D341Med (cell line): ENCODE measurements at regions not wholly inside any gene's neighbourhood (a gene's known extent, or its start where the extent isn't known, plus 50 kb on each side); places are given as distances from the start of the nearest gene placed in this dataset.
A peak's percentile ranks its signal among the peaks of the same experiment; 100 is the strongest.

Experiments used
- DNase-seq: peaks from one replicate; pipeline ENCODE4 v3.0.0; 2012; ENCODE audit warnings: low spot score

DNA sequence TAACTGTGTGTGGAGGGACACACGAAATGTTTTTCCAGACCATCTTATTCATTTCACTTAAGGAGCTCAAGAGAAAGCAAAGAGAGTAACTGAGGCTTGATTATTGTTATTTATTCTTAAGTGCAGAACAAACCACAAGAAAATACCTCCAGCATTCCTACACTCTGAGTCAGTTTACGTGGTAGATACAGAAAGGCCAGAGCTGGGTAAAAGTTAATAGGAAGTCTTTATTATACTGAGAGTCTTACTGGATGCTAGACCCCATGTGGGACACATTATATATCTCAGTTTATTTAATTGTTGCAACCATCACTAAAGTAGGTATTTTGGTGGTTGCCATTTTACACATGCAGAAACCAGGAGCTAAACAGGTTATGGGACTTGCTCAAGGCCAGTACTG is 261.4 kb upstream of the POU2AF2 start:
- DNase-seq = no peak

DNA sequence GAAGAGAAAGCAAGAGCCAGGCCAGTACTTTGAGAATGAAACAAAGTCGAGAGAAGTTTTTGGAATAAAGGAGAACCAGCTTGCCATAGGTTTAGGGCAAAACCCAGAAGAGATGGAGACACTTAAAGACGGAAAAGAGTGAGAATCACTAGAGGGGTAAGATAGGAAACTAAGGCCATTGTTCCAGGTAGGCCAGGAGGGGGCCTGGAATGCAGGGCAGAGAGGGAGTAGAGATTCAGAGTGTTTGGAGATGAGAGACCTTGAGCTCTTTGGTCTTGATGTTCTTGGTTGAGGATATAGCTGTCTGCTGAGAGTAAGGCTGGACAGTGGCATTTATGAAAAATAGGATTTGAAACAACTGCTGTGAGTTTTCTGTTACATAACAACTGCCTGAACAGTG is 263.3 kb upstream of the POU2AF2 start:
- DNase-seq = no peak

DNA sequence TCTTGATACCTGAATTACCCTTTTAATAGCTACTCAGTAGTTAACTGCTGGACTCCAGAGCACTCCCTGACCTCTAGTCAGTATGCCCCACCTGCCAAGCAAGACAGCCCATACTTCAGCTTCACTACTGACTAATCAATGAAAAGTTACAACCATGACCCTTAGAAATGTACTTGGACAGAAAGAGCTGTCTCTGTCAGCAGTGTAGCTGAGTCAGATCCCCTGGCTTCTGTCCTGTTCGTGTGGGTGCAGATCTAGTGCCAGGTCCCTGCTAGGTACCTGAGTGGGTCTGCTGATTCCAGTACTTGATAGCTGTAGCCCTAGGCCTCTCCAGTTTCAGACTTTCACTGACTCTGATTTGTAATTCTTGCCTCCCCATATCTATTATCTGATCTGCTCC is 265.8 kb upstream of the POU2AF2 start:
- DNase-seq = no peak

DNA sequence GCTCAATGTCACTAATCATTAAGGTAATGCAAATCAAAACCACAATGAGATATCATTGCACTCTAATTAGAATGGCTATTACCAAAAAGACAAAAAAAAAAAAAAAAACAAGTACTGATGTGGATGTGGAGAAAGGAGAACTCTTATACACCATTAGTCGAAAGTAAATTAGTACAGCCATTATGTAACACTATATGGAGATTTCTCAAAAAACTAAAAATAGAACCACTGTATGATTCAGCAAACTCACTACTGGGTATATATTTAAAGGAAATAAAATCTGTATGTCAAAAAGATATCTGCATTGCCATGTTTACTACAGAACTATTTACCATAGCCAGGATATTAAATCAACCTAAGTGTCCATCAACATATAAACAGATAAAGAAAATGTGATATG is 265.4 kb upstream of the ARHGAP20 start:
- DNase-seq = no peak

DNA sequence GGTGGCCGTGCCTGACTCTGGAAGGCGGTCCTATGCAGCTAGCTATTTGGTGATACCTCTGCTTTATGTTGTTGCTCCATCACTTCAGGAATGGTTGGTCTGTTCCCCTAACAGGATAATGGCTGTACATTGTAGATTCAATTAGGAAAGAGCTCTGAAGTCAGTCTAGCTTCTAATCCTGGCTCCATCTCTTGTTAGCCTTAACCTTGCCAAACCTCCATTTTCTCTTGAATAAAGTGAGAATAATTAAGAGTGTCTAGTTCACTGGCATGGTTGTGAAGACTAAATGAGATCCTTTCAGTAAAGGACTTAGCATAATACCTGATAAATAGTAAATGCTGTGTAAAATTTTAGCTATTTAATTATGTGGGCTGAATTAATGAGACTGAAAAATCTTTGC is 262.5 kb upstream of the ARHGAP20 start:
- no peak for DNase-seq

DNA sequence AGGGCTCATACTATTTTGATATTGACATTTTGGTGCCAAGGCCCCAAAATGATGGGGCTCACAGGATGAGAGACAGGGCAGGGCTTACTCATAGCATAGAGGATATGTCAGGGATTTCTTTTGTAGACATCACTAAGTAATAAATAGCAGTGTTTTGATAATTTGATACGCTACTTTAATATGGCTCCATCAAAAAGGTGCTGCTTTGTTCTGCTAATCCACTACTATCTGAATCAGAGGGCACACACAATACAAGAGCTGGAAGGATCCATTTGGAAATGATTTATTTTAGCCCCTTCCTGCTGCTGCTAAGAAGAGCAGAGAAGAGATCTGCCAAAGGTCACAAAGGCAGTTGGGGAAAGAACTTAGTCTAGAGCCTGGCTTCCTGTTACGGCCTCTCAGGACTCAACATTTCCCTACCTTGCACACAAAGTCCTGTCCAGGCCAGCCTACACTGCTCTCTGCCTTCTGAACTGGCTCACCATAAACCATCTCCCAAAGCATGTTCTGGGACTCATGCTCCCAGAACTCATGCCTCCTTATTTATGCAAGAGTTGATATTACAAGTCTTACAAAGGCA is 261.3 kb upstream of the ARHGAP20 start:
- no peak for DNase-seq

DNA sequence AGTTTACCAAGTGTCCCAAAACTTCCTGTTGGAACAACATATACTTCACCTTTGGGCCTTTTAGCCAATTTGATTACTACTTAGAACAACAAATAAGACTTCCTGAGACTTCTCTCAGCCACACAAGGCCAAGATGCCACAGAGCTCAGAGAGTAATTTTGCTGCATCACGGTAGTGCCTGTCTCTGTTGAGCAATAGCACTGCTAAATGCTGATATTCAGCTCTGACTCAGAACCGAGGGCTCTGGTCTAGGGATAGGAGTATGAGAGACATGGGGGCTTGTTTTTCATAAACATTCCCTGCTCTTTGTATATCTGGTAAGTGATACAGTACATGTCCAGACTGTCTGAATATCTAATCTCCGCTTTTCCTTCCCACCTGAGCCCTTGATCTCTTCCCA is 260.4 kb upstream of the ARHGAP20 start:
- DNase-seq = no peak

DNA sequence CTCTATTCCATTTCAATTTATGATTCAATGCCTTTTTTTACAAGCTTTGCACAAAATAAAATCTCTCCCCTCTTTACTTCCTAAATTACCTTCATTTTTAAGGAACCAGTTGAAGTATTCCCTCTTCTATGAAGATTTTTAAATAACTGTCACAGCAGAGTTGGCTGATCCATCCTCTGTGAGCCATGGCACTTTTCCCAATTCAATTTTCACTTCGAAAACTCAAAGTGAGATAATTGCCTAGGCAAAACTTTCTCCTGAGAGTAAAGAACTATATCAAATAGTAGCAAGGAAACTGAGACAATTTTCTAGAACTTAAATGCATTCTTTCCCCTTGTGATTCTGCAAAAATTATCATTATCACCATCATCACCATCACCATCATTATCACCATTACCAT is 259.9 kb upstream of the ARHGAP20 start:
- DNase-seq = no peak

DNA sequence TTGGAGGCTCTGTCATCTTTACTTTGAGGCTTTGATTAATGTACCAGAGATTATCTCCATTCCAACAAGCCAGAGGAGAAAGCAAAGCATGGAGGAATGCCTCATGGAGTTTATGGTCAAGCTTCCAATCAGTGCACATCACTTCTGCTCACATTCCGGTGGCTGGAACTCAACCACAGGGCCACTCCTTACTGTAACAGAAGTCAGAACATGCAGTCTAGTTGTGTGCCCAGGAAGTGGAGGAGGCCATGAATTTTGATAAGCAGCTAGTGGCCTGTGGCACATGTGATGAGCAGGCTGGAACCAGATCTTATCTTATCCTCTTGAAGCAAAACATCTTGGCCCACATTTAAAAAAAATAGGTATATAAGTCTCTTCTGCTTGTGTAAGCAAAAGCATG is 258.9 kb upstream of the ARHGAP20 start:
- DNase-seq = no peak

DNA sequence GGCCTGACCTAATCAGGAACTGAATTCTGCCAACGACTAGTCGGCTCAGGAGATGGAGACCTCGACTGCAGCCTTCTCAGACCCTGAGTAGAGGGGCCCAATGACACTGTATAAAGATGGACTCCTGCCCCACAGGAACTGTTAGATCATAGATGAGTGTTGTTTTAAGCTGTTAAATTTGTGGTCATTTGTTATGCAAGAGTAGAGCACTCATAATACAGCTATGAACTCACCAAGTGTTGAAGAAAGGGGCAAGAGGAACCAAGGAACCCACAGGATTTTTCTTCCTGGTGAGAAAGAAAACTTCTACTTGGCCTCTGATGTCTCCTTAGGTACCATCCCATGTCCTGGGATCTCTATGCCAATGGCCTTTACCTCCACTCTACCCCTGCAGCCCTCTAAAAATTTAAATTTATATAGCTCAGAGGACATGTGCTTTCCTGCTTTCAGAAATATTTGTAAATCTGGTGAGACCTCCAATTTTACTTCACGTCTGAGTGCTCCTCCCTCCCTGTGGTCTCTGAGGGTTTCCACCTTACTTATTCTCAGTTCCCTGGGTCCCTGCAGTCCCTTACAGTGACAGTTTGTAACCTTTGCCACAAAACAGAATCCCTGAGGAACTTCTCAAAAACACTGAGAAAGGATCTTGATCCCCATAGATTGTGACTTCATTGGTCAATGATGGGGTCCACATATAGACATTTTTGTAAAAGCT is 256.3 kb upstream of the ARHGAP20 start:
- no peak for DNase-seq

DNA sequence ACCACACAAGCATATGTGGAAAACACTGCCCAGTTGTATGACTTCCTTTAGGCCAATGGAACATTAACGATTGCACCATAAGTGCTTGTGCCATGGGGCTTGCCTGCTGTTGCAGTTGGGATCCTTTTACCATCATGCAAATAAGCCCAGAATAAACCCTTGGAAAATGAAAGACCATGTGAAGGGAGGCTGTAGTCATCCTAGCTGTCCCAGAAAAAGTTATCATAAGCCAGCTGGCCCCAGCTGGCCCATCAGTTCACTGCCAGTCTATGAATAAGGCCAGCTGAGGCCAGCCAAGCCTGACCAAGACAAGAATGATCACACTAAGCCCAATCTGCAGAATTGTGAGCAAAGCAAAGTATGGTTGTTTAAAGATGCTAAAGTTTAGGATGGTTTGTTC is 253.9 kb upstream of the ARHGAP20 start:
- no peak for DNase-seq

DNA sequence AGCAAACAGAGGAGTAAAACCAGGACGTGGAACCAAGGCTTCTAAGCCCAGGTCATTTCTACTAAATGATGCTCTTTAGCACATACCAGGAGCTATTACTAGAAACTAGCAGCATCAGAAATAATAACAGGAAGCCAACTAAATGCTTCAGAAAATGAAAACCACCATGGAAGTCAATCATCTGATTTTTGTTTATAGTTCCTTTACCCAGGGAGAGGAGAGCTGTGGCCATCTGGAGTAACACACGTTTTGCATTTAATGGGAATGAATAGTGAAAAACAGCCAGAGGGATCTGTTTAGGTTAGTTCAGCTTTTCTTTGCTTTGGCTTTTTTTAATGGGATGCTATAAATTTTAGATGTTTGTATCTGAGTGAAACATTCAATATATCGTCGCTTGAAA is 250.7 kb upstream of the ARHGAP20 start:
- DNase-seq = no peak

DNA sequence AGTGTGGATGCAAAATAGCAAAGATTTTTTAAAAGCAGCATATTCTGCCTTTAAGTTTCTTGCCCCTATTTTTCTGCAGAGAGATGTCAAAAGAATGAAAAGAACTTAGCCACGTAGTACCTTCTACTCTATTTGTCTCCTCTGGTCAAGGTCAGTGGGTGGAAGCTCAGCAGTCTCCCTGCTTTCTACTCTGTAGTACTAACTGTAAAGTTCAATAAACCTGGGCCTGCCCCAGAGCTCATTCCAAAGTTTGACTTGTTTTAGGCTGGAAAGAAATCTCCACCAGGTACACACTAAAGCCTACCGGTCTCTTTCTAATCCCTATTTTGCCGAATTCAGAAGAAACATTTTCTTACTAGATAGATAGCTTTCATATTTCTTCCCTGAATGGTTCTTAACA is 247.9 kb upstream of the ARHGAP20 start:
- no peak for DNase-seq

DNA sequence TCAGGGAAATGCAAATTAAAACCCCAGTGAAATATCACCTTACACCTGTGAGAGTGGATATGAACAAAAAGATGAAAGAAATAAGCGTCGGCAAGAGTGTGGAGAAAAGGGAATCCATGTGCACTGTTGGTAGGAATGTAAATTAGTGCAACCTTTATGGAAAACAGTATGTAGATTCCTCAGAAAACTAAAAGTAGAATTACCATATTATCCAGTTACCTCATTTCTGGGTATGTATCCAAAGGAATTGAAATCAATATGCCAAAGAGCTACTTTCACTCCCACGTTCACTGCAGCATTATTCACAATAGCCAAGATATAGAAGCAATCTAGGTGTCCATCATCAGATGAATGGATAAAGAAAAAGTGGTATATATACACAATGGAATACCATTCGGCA is 246.0 kb upstream of the ARHGAP20 start:
- no peak for DNase-seq

DNA sequence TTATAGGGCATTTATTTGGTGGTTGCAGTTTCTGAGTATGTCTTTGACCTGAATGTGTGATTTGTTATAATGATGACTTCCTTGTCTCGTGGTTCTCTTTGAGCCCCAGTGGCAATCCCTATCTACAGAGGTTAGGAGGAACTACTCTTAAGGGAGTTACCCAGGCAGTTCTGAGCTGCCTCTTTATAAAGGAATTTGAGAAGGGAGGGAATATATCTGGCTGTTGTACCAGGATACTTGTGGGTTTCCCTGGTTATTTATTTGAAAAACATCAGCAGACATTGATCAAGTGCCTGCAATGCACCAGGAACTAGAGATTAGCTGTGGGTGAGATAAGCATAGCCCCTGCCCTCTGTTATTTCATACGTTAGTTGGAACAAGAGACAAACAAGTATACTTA is 243.5 kb upstream of the ARHGAP20 start:
- DNase-seq = no peak

DNA sequence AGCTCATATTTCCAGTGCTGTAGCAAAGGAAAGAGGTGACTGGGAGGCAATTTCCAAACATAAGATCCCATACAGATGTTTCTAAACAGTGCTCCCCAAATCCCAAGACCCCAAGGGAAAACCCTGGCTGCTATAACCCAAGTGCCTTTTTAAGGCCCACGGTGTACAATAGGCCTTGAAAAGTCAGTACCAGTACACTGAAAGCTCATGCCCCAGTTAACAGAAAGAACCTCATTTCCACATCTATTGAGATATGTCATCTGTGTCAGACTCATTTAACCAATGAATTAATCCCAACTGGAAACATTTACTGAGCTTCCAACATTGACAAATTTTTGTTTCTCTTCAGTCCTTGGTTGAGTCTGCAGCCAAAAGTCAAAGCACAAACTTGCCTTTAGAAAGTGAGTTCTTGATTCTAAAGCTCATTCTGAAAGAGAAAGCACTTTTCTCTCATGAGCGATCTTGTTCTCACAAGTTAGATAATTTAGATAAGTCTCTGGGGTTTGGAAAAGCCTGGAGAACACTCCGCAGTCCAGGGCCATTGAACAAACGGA is 239.8 kb upstream of the ARHGAP20 start:
- DNase-seq = no peak

DNA sequence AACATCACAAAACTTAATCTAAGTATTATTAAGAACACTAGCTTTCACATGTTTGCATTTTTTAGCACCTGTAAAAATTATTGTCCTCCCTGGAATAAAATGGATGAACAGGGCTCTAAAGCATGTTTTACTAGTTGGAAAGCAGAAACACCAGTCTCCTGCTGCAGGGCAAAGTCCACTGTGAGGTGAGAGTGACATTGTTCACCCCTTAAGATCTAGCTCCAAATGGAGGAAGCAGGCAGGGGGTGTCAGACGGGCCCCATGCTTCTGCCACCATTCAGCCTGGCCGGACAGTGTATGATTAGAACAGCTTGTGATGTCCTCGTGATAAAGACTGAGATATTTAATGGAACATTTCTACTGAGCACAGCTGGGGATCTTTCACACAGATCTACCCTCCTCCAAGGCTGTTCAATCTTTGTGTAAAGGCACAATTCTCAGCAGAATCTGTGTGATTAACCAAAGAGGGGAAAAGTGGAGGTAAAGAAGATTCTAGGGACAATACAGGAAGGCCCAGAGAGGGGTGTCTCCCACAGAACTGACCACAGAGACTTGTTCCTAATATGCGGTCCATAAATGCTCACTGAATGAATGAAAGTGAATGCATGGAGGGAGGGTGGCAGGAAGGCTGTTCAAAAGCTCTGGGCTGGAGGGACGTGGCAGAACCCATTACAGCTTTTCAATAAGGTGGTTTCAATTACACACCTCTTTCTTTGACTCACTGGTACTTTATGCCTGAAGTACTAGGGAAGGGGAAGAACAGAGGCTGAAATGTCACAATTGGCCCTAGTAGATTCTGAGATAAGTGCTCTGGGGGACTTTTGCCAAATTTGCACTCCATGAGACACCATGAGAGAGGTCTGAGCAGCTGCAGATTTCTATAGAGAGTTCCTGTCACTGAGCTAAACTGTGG is 239.1 kb upstream of the ARHGAP20 start:
- no peak for DNase-seq

DNA sequence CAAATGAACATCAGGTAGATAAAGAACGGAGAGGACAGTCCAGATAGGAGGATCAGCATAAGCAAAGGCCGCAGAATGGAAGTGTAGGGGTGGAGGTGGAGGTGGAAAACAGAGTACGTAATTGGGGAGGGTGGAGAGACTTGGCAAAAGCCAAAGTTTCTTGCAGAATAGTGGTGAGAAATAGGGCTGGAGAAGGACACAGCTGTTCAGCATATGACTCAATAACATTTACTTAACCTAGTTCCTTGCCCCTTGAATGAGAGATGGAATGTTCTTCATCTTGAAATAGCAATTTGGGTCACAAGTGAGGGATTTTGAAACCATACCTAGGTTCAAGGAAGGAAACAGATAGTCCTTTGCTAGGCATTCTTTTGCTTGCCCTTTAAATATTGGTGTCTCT is 235.9 kb upstream of the ARHGAP20 start:
- no peak for DNase-seq

DNA sequence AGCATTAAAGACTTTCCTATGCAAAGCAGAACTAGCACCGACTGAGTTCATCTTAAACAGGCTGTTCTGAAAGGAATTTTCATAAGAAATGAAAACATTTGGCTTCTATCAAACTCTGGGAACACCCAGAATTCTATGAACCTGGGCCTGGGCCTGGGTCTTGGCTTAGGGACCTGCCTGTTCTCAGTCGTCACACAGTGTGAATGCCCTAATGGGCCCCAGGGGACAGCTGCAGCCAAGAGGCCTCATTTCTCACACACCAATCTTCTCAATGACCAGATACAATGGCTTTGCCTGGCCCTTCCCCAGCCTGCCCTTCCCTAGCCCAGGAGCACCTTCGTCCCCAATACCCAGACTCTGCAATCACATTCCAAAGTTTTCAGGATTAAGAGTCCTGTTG is 234.9 kb upstream of the ARHGAP20 start:
- DNase-seq = no peak

DNA sequence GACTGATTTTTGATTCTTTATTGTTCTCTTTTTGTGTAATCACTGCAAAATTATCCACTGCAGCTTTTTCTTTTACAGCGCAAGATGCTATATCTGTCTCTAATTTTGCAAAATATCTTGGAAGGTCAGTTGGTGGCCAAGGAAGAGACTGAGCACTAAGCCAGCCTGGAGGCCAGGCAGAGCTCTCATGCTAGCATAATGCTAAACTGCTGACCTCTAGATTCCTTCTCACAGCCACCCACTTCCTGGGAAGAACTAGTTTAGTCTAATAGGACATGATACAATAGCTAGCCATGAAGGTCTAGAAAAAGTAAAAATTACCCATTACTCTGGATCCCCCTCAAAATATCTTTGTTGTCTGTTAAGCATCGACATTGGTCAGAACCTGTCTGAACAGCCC is 227.2 kb upstream of the ARHGAP20 start:
- no peak for DNase-seq

DNA sequence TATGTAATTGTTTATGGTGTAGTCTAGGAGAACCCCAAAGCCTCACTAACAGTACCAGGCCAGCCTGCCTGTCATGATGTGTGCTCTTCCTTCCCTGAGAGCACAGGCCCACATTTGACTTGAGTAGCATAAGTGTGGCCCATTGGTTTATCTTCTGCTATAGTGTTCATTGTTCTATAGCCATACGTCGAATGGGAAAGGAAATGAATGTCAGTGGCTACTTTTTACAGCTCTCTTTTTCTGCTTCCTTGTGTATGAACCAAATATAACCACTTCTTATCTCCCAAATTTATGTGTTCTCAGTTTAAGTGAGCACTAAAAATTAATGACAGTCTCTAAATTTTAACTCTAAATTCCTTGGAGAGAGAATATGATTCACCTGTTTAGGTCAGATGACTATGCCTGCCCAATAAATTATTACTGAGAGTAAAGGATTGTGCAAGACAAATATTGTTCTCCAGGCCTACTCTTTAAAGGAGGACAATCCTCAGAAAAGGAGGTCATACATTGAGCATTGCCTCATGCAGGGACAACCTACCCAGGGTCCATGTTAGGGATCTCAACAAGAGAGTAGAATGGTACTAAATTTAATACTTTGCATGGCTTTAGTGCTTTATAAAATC is 222.9 kb upstream of the ARHGAP20 start:
- no peak for DNase-seq

DNA sequence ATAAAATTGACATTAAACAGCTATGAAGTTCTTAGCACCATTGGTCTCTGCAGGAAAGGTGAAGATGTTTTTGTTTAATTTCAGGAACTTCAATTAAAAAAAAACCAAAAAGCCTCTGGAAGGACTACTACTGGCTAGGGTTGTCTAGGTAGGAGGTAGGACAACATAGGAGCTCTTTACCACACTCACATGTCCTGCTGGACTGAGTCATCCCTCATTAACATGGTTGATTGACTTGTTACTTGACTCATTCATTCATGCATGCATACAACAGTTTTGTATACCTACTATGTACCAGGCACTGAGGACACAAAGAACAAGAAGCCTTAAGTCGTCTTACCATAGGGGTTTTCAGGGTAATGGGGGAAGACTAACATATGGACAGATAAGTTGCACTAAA is 216.9 kb upstream of the ARHGAP20 start:
- no peak for DNase-seq

DNA sequence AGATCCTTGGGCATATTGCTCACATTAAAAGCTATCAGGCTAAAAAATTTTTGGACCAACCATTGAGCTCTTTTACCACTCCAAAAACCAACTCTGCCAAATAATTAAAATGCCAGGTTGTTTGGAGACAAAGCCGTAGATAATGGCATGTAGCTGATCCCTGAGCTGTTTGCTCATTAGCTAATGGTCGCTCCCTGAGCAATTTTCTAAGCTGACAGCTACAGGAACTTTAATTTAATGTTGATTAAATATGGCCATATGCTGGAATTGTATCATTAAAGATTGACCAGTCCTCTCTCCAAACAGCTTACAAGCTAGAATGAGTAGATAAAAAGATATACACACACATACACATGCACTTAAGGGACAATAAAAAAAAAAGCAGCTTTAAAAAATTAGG is 216.2 kb upstream of the ARHGAP20 start:
- peak; percentile 68 for DNase-seq
